SK-N-MC (cell line): ENCODE measurements at regions not wholly inside any gene's neighbourhood (a gene's known extent, or its start where the extent isn't known, plus 50 kb on each side); places are given as distances from the start of the nearest gene placed in this dataset.

ENCODE experiments used
- DNase-seq: peaks from one replicate; pipeline ENCODE4 v3.0.0-alpha.2; 2011; ENCODE audit warnings: low read depth, low spot score
- H3K27ac ChIP-seq: fragments of 200-600 bp; sonication (generic); 2 replicates; pipeline ENCODE4 v1.5.1; 2016; ENCODE audit warnings: mixed run types
- H3K36me3 ChIP-seq: fragments of 200-600 bp; sonication (generic); 2 replicates; pipeline ENCODE4 v1.6.1; 2017; ENCODE audit warnings: antibody characterized with exemption, low read length, mixed read lengths; ENCODE audit not compliant: insufficient read depth
- H3K4me3 ChIP-seq: fragments of 200-600 bp; sonication (generic); 2 replicates; pipeline ENCODE4 v1.5.1; 2016
- H3K9ac ChIP-seq: fragments of 200-600 bp; sonication (generic); 2 replicates; pipeline ENCODE4 v1.8.0; 2017; ENCODE audit warnings: mixed run types, mixed read lengths; ENCODE audit not compliant: insufficient read length
- H3K9me3 ChIP-seq: fragments of 200-600 bp; sonication (generic); 2 replicates; pipeline ENCODE4 v1.6.1; 2017; ENCODE audit warnings: low read depth, mild to moderate bottlenecking, antibody characterized with exemption, low read length, moderate library complexity, mixed read lengths
- EZH2 ChIP-seq: fragments of 200-600 bp; sonication (generic); IDR thresholded peaks from one replicate; pipeline ENCODE4 v1.6.1; 2017; ENCODE audit warnings: antibody characterized with exemption
- FOXP2 ChIP-seq: optimal IDR thresholded peaks from 2 replicates; pipeline ENCODE3; 2011; ENCODE audit warnings: mild to moderate bottlenecking, moderate library complexity; ENCODE audit not compliant: insufficient read depth; ENCODE audit errors: extremely low read length, control extremely low read depth
- POLR2AphosphoS5 ChIP-seq: IDR thresholded peaks from 2 replicates; pipeline ENCODE4 v1.6.1; 2012; ENCODE audit warnings: mild to moderate bottlenecking, low read depth, low read length, borderline replicate concordance

GRCh38 chrX:39399387-39399786, 598.1 kb downstream of the MID1IP1 start:
- TF ChIP-seq POLR2AphosphoS5: no peak
- no peak for TF ChIP-seq EZH2
- Histone ChIP-seq H3K4me3 (no peak overlapping the region), H3K27ac (no peak overlapping the region), H3K36me3 (no peaks in the 10 kb centered on the region), H3K9ac (no peak overlapping the region), H3K9me3 (no peaks in the 10 kb centered on the region)
- no peak for DNase-seq

DNA sequence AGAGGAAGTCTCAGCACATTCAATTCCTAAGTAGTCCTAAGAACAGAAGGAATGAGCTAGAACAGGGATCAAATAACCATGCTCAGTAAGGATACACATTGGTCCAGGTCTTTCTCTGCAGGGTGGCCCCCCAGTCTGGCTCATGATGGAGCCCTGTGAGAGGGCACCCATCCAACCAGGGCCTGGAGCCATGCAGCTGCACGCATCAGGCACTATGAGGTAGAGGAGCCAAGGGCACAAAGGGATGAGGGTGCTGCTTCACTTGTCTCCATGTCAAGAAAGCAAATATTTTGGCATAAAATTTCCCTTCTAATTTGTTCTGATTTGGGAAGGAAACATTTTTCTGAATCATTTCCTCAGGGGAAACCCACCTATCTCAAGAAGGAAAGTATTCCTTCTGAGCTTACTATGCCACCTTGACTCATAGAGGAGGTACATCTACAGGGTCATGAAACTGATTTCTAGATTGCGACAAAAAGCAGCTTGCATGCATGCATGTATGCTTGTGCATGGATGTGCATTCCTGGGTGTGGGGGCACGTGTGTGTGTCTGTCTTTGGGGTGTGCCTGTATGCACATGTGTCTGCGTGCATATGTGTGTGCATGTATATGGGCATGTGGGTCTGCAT, 600.3 kb downstream of the MID1IP1 start:
- H3K9ac ChIP-seq: no peak overlapping the region
- TF ChIP-seq FOXP2 (no peak), POLR2AphosphoS5 (no peak), EZH2 (no peak)
- H3K36me3 ChIP-seq: no peaks in the 10 kb centered on the region
- no peak overlapping the region for H3K27ac ChIP-seq
- no peak for DNase-seq
- H3K4me3 ChIP-seq: no peak overlapping the region
- H3K9me3 ChIP-seq: no peaks in the 10 kb centered on the region

DNA sequence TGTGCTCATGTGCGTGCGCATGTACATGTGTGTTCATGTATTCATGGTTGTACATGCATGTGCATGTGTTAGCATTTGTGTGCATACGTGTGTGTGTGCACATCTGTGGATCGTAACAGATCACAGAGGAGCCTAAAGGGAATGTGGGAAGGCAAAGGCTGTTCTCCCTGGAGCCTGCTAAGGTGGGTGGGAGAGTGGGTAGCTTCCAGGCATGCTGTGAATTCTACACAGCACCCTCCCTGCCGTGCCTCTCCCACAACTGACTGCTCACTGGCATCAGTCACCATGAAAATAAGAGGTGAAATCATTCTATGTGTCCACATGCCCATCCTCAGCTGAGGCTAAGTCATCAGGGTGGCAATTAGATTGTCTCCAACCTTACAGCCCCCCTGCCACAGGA, 600.9 kb downstream of the MID1IP1 start:
- Histone ChIP-seq H3K27ac (no peak overlapping the region), H3K9ac (no peak overlapping the region), H3K9me3 (no peaks in the 10 kb centered on the region)

DNA sequence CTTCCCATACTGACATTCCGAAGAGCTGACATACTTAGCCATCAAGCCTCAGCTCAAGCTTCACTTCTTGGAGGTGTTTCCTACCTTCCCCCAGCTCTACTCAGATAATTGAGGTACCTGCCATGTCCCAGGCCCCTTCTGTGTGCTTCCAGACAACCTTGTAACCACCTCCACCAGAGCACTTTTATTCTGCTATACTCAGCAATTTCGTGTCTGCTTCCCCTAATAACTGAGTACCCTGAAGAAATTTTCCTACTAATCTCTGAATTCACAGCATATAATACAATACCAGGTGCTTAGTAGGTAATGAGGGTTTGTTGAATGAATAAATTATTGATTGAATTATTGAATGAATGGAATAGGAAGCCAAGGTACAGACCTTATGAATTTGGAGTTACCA, 605.5 kb downstream of the MID1IP1 start:
- H3K9ac ChIP-seq: no peak overlapping the region

More for the DNA sequence above, 600.9 kb downstream of the MID1IP1 start:
- no peak for DNase-seq
- H3K4me3 ChIP-seq: no peak overlapping the region
- no peaks in the 10 kb centered on the region for H3K36me3 ChIP-seq
- TF ChIP-seq FOXP2 (no peak), POLR2AphosphoS5 (no peak), EZH2 (no peak)

GRCh38 chrX:39409246-39409917, 608.1 kb downstream of the MID1IP1 start:
- no peak for TF ChIP-seq POLR2AphosphoS5
- no peak for TF ChIP-seq EZH2
- no peak for TF ChIP-seq FOXP2
- H3K9me3 ChIP-seq: no peaks in the 10 kb centered on the region
- DNase-seq: no peak
- no peak overlapping the region for H3K4me3 ChIP-seq
- no peak overlapping the region for H3K27ac ChIP-seq
- no peak overlapping the region for H3K9ac ChIP-seq
- H3K36me3 ChIP-seq: no peaks in the 10 kb centered on the region

More for the DNA sequence above, 605.5 kb downstream of the MID1IP1 start:
- no peaks in the 10 kb centered on the region for H3K9me3 ChIP-seq
- no peak overlapping the region for H3K27ac ChIP-seq
- TF ChIP-seq FOXP2: no peak
- no peak for TF ChIP-seq EZH2
- no peak for TF ChIP-seq POLR2AphosphoS5
- no peak overlapping the region for H3K4me3 ChIP-seq
- no peaks in the 10 kb centered on the region for H3K36me3 ChIP-seq
- no peak for DNase-seq

- TF ChIP-seq POLR2AphosphoS5 (no peak), EZH2 (no peak), FOXP2 (no peak)
- DNase-seq: no peak
- no peak overlapping the region for H3K27ac ChIP-seq
- no peak overlapping the region for H3K9ac ChIP-seq
- H3K36me3 ChIP-seq: no peaks in the 10 kb centered on the region
- no peak overlapping the region for H3K4me3 ChIP-seq
- H3K9me3 ChIP-seq: no peaks in the 10 kb centered on the region
Measured at GRCh38 chrX:39414290-39414854, 613.1 kb downstream of the MID1IP1 start.

GRCh38 chrX:39416547-39417260, 615.4 kb downstream of the MID1IP1 start:
- Histone ChIP-seq H3K9me3 (no peaks in the 10 kb centered on the region), H3K27ac (no peak overlapping the region), H3K9ac (no peak overlapping the region), H3K36me3 (no peaks in the 10 kb centered on the region), H3K4me3 (no peak overlapping the region)
- DNase-seq: no peak
- no peak for TF ChIP-seq EZH2
- no peak for TF ChIP-seq POLR2AphosphoS5
- TF ChIP-seq FOXP2: no peak

GRCh38 chrX:39418254-39418704, 617.0 kb downstream of the MID1IP1 start:
- Histone ChIP-seq H3K9me3 (no peaks in the 10 kb centered on the region), H3K27ac (no peak overlapping the region), H3K4me3 (peak overlapping the region; percentile 56), H3K36me3 (no peaks in the 10 kb centered on the region), H3K9ac (no peak overlapping the region)
- TF ChIP-seq POLR2AphosphoS5 (no peak), EZH2 (no peak), FOXP2 (no peak)
- DNase-seq: no peak
